GM18505 (cell line): ENCODE measurements at regions not wholly inside any gene's neighbourhood (a gene's known extent, or its start where the extent isn't known, plus 50 kb on each side); places are given as distances from the start of the nearest gene placed in this dataset.

ENCODE experiments used
- ATAC-seq: cut with Tn5 transposase; IDR thresholded peaks from one replicate; pipeline ENCODE4 v1.9.1; 2021; ENCODE audit not compliant: unreplicated experiment
- POLR2A ChIP-seq: IDR thresholded peaks from 4 replicates; pipeline ENCODE4 v1.6.1; 2011; ENCODE audit warnings: borderline replicate concordance; ENCODE audit not compliant: insufficient read depth, insufficient read length; ENCODE audit errors: extremely low read depth

DNA sequence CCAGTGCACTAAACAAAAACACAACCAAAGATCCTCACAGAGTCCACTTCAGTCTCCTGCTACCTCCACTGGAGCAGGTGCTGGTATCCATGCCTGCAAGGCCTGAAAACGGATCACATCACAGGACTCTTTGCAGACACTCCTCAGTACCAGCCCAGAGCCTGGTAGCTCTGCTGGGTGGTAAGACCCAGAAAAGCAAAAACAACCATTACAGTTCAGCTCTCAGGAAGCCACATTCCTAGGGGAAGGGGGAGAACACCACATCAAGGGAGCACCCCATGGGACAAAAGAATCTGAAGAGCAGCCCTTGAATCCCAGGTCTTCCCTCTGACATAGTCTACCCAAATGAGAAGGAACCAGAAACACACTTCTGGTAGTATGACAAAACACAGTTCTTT lies 52.5 kb upstream of the PFN2 start:
- no peak for ATAC-seq
- TF ChIP-seq POLR2A: no peak

GRCh38 chr3:150022381-150023238 lies 51.9 kb upstream of the PFN2 start:
- TF ChIP-seq POLR2A: no peak
- ATAC-seq: no peak

DNA sequence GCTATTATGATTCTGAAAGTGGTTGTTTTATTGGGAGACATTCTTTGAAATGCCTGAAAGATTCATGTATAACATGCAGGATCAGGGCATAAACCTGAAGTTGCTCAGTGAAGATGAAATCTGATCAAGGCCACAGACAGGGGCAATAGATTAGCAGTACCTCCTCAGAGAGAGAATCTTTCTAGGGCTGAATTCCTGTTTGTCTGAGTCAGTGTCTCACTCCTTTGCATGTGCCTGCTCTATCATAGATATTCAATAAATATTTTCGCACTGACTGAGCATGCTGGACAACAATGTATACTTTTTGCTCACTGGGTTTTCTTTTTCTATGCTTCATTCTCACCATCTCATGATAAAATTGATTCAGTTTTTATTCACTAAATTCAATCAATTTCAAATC lies 49.8 kb upstream of the PFN2 start:
- ATAC-seq: no peak
- TF ChIP-seq POLR2A: no peak
